Skeletal muscle tissue (tissue), 3 donors: ENCODE measurements at regions not wholly inside any gene's neighbourhood (a gene's known extent, or its start where the extent isn't known, plus 50 kb on each side); places are given as distances from the start of the nearest gene placed in this dataset.

Experiments
- H3K27ac ChIP-seq: one replicate; pipeline ENCODE4 v1.7.0; 2013; ENCODE audit warnings: mild to moderate bottlenecking, low read depth, low read length, inconsistent platforms
- H3K27me3 ChIP-seq, 3 donors: one replicate each; pipeline ENCODE4 v1.7.0; 2013; ENCODE audit warnings: low read length in 3 of 3; ENCODE audit not compliant: control insufficient read depth in 3 of 3, insufficient read depth in 3 of 3
- H3K36me3 ChIP-seq, 3 donors: one replicate each; pipeline ENCODE4 v1.7.0; 2013; ENCODE audit warnings: low read length in 3 of 3; ENCODE audit not compliant: control insufficient read depth in 3 of 3, insufficient read depth in 3 of 3
- H3K4me1 ChIP-seq, 3 donors: one replicate each; pipeline ENCODE4 v1.7.0; 2013; ENCODE audit warnings: low read length in 3 of 3, mild to moderate bottlenecking in 3 of 3; ENCODE audit not compliant: control insufficient read depth in 3 of 3, insufficient read depth in 3 of 3
- H3K4me3 ChIP-seq, 3 donors: one replicate each; pipeline ENCODE4 v1.7.0; 2013; ENCODE audit warnings: low read length in 3 of 3
- H3K9ac ChIP-seq, 3 donors: one replicate each; pipeline ENCODE4 v1.7.0; 2013; ENCODE audit warnings: low read length in 3 of 3, mild to moderate bottlenecking in 3 of 3, moderate library complexity in 2 of 3, low read depth in 1 of 3
- H3K9me3 ChIP-seq, 3 donors: one replicate each; pipeline ENCODE4 v1.7.0; 2013; ENCODE audit warnings: low read length in 3 of 3; ENCODE audit not compliant: control insufficient read depth in 3 of 3
- donor health status: Osteomylitis.

- Histone ChIP-seq H3K9ac (peak overlapping the region in 1 of 3 donors; percentile 25), H3K27ac (no peak overlapping the region), H3K4me1 (peaks cover 54 to 77% (median 68%) of the 10 kb centered on the region in 3 donors), H3K27me3 (no peaks in the 10 kb centered on the region), H3K36me3 (no peaks in the 10 kb centered on the region), H3K9me3 (no peaks in the 10 kb centered on the region), H3K4me3 (no peak overlapping the region)
Measured at GRCh38 chr5:135236228-135236907, 162.7 kb downstream of the MACROH2A1 start.

- Histone ChIP-seq H3K27me3 (no peaks in the 10 kb centered on the region), H3K4me3 (no peak overlapping the region), H3K4me1 (peaks cover 50 to 75% (median 67%) of the 10 kb centered on the region in 3 donors), H3K9ac (peak overlapping the region in 1 of 3 donors; percentile 25), H3K27ac (no peak overlapping the region), H3K36me3 (no peaks in the 10 kb centered on the region), H3K9me3 (no peaks in the 10 kb centered on the region)
Measured at GRCh38 chr5:135235551-135236227, 163.3 kb downstream of the MACROH2A1 start.

GRCh38 chr5:135234666-135235401 lies 164.2 kb downstream of the MACROH2A1 start:
- no peak overlapping the region for H3K9ac ChIP-seq
- H3K4me1 ChIP-seq, result peaks cover 53 to 75% (median 67%) of the 10 kb centered on the region in 3 donors
- H3K9me3 ChIP-seq, result no peaks in the 10 kb centered on the region
- no peak overlapping the region for H3K27ac ChIP-seq
- no peaks in the 10 kb centered on the region for H3K27me3 ChIP-seq
- H3K4me3 ChIP-seq, result no peak overlapping the region
- H3K36me3 ChIP-seq, result no peaks in the 10 kb centered on the region

- H3K9me3 ChIP-seq, result no peaks in the 10 kb centered on the region
- H3K27me3 ChIP-seq, result no peaks in the 10 kb centered on the region
- H3K4me1 ChIP-seq, result peaks cover 48 to 75% (median 64%) of the 10 kb centered on the region in 3 donors
- no peak overlapping the region for H3K4me3 ChIP-seq
- H3K36me3 ChIP-seq, result no peaks in the 10 kb centered on the region
- H3K27ac ChIP-seq, result no peak overlapping the region
- H3K9ac ChIP-seq, result peak overlapping the region in 1 of 3 donors; percentile 19
Measured at GRCh38 chr5:135234242-135234641, 164.8 kb downstream of the MACROH2A1 start.

GRCh38 chr5:135233477-135233876 lies 165.6 kb downstream of the MACROH2A1 start:
- peak overlapping the region in 2 of 3 donors; percentile 33 to 64 for H3K9ac ChIP-seq
- peak overlapping the region; percentile 83 for H3K27ac ChIP-seq
- no peaks in the 10 kb centered on the region for H3K27me3 ChIP-seq
- H3K9me3 ChIP-seq, result no peaks in the 10 kb centered on the region
- peaks cover 41 to 70% (median 57%) of the 10 kb centered on the region in 3 donors for H3K4me1 ChIP-seq
- H3K36me3 ChIP-seq, result no peaks in the 10 kb centered on the region
- no peak overlapping the region for H3K4me3 ChIP-seq

- H3K36me3 ChIP-seq, result no peaks in the 10 kb centered on the region
- no peaks in the 10 kb centered on the region for H3K9me3 ChIP-seq
- H3K27ac ChIP-seq, result peak overlapping the region; percentile 83
- H3K9ac ChIP-seq, result peak overlapping the region; percentile 33 to 64 (median 33)
- H3K4me1 ChIP-seq, result peaks cover 41 to 69% (median 55%) of the 10 kb centered on the region in 3 donors
- peak overlapping the region in 2 of 3 donors; percentile 2 to 30 for H3K4me3 ChIP-seq
- no peaks in the 10 kb centered on the region for H3K27me3 ChIP-seq
Measured at GRCh38 chr5:135232958-135233357, 166.1 kb downstream of the MACROH2A1 start.

- H3K36me3 ChIP-seq, result no peaks in the 10 kb centered on the region
- H3K4me1 ChIP-seq, result peaks cover 38 to 60% (median 48%) of the 10 kb centered on the region in 3 donors
- H3K9me3 ChIP-seq, result no peaks in the 10 kb centered on the region
- H3K4me3 ChIP-seq, result no peak overlapping the region
- H3K27ac ChIP-seq, result peak overlapping the region; percentile 43
- no peaks in the 10 kb centered on the region for H3K27me3 ChIP-seq
- no peak overlapping the region for H3K9ac ChIP-seq
Measured at GRCh38 chr5:135231289-135231688, 167.7 kb downstream of the MACROH2A1 start.

GRCh38 chr5:135230251-135230925 lies 168.6 kb downstream of the MACROH2A1 start:
- Histone ChIP-seq H3K4me1 (peaks cover 43 to 57% (median 50%) of the 10 kb centered on the region in 3 donors), H3K27ac (peak overlapping the region; percentile 43), H3K9ac (peak overlapping the region in 1 of 3 donors; percentile 45)

GRCh38 chr5:135229679-135230132 lies 169.3 kb downstream of the MACROH2A1 start:
- H3K27ac ChIP-seq, result no peak overlapping the region
- H3K9me3 ChIP-seq, result no peaks in the 10 kb centered on the region
- H3K36me3 ChIP-seq, result no peaks in the 10 kb centered on the region
- no peak overlapping the region for H3K4me3 ChIP-seq
- H3K9ac ChIP-seq, result no peak overlapping the region
- H3K27me3 ChIP-seq, result no peaks in the 10 kb centered on the region
- peaks cover 43 to 50% (median 45%) of the 10 kb centered on the region in 3 donors for H3K4me1 ChIP-seq

More at GRCh38 chr5:135230251-135230925, 168.6 kb downstream of the MACROH2A1 start:
- Histone ChIP-seq H3K27me3 (no peaks in the 10 kb centered on the region), H3K4me3 (peak overlapping the region in 1 of 3 donors; percentile 6), H3K36me3 (no peaks in the 10 kb centered on the region), H3K9me3 (no peaks in the 10 kb centered on the region)
